ENCODE measurements at regions not wholly inside any gene's neighbourhood (a gene's known extent, or its start where the extent isn't known, plus 50 kb on each side); places are given as distances from the start of the nearest gene placed in this dataset.

- no peaks in the 10 kb centered on the region for H3K9me3 ChIP-seq (ENCODE audit: control insufficient read depth, low read length)
- no peak overlapping the region for H3K4me3 ChIP-seq (ENCODE audit: insufficient read depth, low read depth, low read length, poor library complexity, severe bottlenecking)
- no peaks in the 10 kb centered on the region for H3K36me3 ChIP-seq (ENCODE audit: control insufficient read depth, insufficient read depth, low read length)
- no peak overlapping the region for H3K27ac ChIP-seq (ENCODE audit: insufficient read depth, low read length, poor library complexity, severe bottlenecking)
- peaks cover 3% of the 10 kb centered on the region for H3K27me3 ChIP-seq (replicated peaks; ENCODE audit: control insufficient read depth, insufficient read depth, low read length, poor library complexity, severe bottlenecking)
- no peaks in the 10 kb centered on the region for H3K4me1 ChIP-seq (ENCODE audit: control insufficient read depth, insufficient read depth, low read length, poor library complexity, severe bottlenecking)
- DNase-seq: no peak
These were observed 557.3 kb upstream of the CDH4 start for GRCh38 chr20:60694763-60695162.

GRCh38 chr20:60695226-60696000 lies 556.6 kb upstream of the CDH4 start:
- DNase-seq: no peak
- Histone ChIP-seq H3K4me1 (ENCODE audit: control insufficient read depth, insufficient read depth, low read length, poor library complexity, severe bottlenecking) (no peaks in the 10 kb centered on the region), H3K27me3 (replicated peaks; ENCODE audit: control insufficient read depth, insufficient read depth, low read length, poor library complexity, severe bottlenecking) (no peaks in the 10 kb centered on the region), H3K9me3 (ENCODE audit: control insufficient read depth, low read length) (no peaks in the 10 kb centered on the region), H3K27ac (ENCODE audit: insufficient read depth, low read length, poor library complexity, severe bottlenecking) (no peak overlapping the region), H3K4me3 (ENCODE audit: insufficient read depth, low read depth, low read length, poor library complexity, severe bottlenecking) (no peak overlapping the region), H3K36me3 (ENCODE audit: control insufficient read depth, insufficient read depth, low read length) (no peaks in the 10 kb centered on the region)

DNA sequence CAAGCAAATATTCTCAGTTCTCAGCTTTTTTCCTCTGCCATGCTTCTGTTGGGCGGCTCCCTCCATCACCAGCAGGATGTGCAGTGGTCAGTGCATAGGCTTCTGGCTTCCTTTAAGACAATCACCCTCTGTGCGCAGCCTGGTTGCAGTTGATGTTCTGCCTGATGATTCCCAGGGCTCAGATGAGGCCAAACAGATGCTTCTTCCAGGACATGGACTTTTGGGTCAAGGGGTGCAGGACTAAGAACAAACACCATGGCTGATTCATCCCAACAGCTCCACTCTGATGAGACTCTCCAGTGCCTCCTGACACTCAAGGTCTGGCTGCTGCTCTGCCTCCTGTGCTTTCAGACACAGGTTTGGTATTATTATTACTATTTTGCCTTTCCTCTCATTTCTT lies 554.8 kb upstream of the CDH4 start:
- H3K27me3 ChIP-seq (replicated peaks; ENCODE audit: control insufficient read depth, insufficient read depth, low read length, poor library complexity, severe bottlenecking): no peaks in the 10 kb centered on the region
- no peaks in the 10 kb centered on the region for H3K4me1 ChIP-seq (ENCODE audit: control insufficient read depth, insufficient read depth, low read length, poor library complexity, severe bottlenecking)
- DNase-seq: no peak
- H3K36me3 ChIP-seq (ENCODE audit: control insufficient read depth, insufficient read depth, low read length): no peaks in the 10 kb centered on the region
- H3K4me3 ChIP-seq (ENCODE audit: insufficient read depth, low read depth, low read length, poor library complexity, severe bottlenecking): no peak overlapping the region
- H3K9me3 ChIP-seq (ENCODE audit: control insufficient read depth, low read length): no peaks in the 10 kb centered on the region
- H3K27ac ChIP-seq (ENCODE audit: insufficient read depth, low read length, poor library complexity, severe bottlenecking): no peak overlapping the region

- no peak overlapping the region for H3K4me3 ChIP-seq (ENCODE audit: insufficient read depth, low read depth, low read length, poor library complexity, severe bottlenecking)
- no peak overlapping the region for H3K27ac ChIP-seq (ENCODE audit: insufficient read depth, low read length, poor library complexity, severe bottlenecking)
- peaks cover 4% of the 10 kb centered on the region for H3K27me3 ChIP-seq (replicated peaks; ENCODE audit: control insufficient read depth, insufficient read depth, low read length, poor library complexity, severe bottlenecking)
- H3K9me3 ChIP-seq (ENCODE audit: control insufficient read depth, low read length): no peaks in the 10 kb centered on the region
- no peaks in the 10 kb centered on the region for H3K36me3 ChIP-seq (ENCODE audit: control insufficient read depth, insufficient read depth, low read length)
- DNase-seq: no peak
- no peaks in the 10 kb centered on the region for H3K4me1 ChIP-seq (ENCODE audit: control insufficient read depth, insufficient read depth, low read length, poor library complexity, severe bottlenecking)
These were observed 551.3 kb upstream of the CDH4 start for GRCh38 chr20:60700728-60701127.

DNA sequence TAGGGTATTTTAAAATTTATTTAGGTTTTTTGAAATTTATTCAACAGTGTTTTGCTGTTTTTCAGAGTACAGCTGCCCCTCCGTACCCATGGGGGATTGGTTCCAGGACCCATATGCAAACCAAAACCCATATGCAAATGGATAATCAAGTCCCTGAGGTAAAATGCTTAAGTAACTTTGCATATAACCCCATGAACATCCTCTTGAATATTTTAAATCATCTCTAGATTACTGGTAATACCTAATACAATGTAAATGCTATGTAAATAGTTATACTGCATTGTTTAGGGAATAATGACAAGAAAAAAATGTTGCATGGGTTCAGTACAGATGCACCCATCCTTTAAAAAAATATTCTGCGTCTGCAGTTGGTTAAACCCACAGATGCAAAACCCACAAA lies 547.9 kb upstream of the CDH4 start:
- Histone ChIP-seq H3K9me3 (ENCODE audit: control insufficient read depth, low read length) (no peaks in the 10 kb centered on the region), H3K4me3 (ENCODE audit: insufficient read depth, low read depth, low read length, poor library complexity, severe bottlenecking) (no peak overlapping the region), H3K27me3 (replicated peaks; ENCODE audit: control insufficient read depth, insufficient read depth, low read length, poor library complexity, severe bottlenecking) (peaks cover 4% of the 10 kb centered on the region), H3K36me3 (ENCODE audit: control insufficient read depth, insufficient read depth, low read length) (no peaks in the 10 kb centered on the region), H3K4me1 (ENCODE audit: control insufficient read depth, insufficient read depth, low read length, poor library complexity, severe bottlenecking) (no peaks in the 10 kb centered on the region), H3K27ac (ENCODE audit: insufficient read depth, low read length, poor library complexity, severe bottlenecking) (no peak overlapping the region)
- no peak for DNase-seq

GRCh38 chr20:60713396-60713795 lies 538.7 kb upstream of the CDH4 start:
- DNase-seq: no peak
- Histone ChIP-seq H3K27ac (ENCODE audit: insufficient read depth, low read length, poor library complexity, severe bottlenecking) (no peak overlapping the region), H3K27me3 (replicated peaks; ENCODE audit: control insufficient read depth, insufficient read depth, low read length, poor library complexity, severe bottlenecking) (no peaks in the 10 kb centered on the region), H3K36me3 (ENCODE audit: control insufficient read depth, insufficient read depth, low read length) (no peaks in the 10 kb centered on the region), H3K4me3 (ENCODE audit: insufficient read depth, low read depth, low read length, poor library complexity, severe bottlenecking) (no peak overlapping the region), H3K4me1 (ENCODE audit: control insufficient read depth, insufficient read depth, low read length, poor library complexity, severe bottlenecking) (no peaks in the 10 kb centered on the region), H3K9me3 (ENCODE audit: control insufficient read depth, low read length) (no peaks in the 10 kb centered on the region)

DNA sequence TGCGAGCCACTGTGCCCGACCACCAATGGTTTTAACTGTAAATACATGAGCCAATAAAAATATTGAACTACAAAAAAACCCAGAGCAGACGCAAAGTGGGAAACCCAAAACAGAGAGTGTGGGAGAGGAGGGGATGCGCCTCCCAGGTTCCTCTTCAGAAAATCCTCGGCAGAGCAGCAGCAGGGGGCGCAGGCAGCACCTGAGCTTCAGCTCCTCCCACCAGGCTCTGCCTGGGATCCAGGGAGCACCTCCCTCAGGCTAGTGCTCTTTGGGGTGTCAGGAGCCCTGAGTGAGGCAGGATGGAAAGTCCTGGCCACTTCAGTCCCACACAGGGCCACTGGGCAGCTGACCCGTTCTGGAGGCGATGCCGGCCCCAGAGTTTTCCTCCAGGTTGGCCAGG lies 536.9 kb upstream of the CDH4 start:
- DNase-seq: no peak
- no peaks in the 10 kb centered on the region for H3K27me3 ChIP-seq (replicated peaks; ENCODE audit: control insufficient read depth, insufficient read depth, low read length, poor library complexity, severe bottlenecking)
- no peak overlapping the region for H3K27ac ChIP-seq (ENCODE audit: insufficient read depth, low read length, poor library complexity, severe bottlenecking)
- H3K4me1 ChIP-seq (ENCODE audit: control insufficient read depth, insufficient read depth, low read length, poor library complexity, severe bottlenecking): no peaks in the 10 kb centered on the region
- H3K9me3 ChIP-seq (ENCODE audit: control insufficient read depth, low read length): no peaks in the 10 kb centered on the region
- no peak overlapping the region for H3K4me3 ChIP-seq (ENCODE audit: insufficient read depth, low read depth, low read length, poor library complexity, severe bottlenecking)
- no peaks in the 10 kb centered on the region for H3K36me3 ChIP-seq (ENCODE audit: control insufficient read depth, insufficient read depth, low read length)

- Histone ChIP-seq H3K9me3 (ENCODE audit: control insufficient read depth, low read length) (no peaks in the 10 kb centered on the region), H3K27me3 (replicated peaks; ENCODE audit: control insufficient read depth, insufficient read depth, low read length, poor library complexity, severe bottlenecking) (no peaks in the 10 kb centered on the region), H3K27ac (ENCODE audit: insufficient read depth, low read length, poor library complexity, severe bottlenecking) (no peak overlapping the region), H3K36me3 (ENCODE audit: control insufficient read depth, insufficient read depth, low read length) (no peaks in the 10 kb centered on the region), H3K4me1 (ENCODE audit: control insufficient read depth, insufficient read depth, low read length, poor library complexity, severe bottlenecking) (no peaks in the 10 kb centered on the region), H3K4me3 (ENCODE audit: insufficient read depth, low read depth, low read length, poor library complexity, severe bottlenecking) (no peak overlapping the region)
- DNase-seq: no peak
These were observed 533.1 kb upstream of the CDH4 start for GRCh38 chr20:60718743-60719480.

GRCh38 chr20:60725311-60725906 lies 526.7 kb upstream of the CDH4 start:
- no peaks in the 10 kb centered on the region for H3K36me3 ChIP-seq (ENCODE audit: control insufficient read depth, insufficient read depth, low read length)
- no peaks in the 10 kb centered on the region for H3K9me3 ChIP-seq (ENCODE audit: control insufficient read depth, low read length)

GRCh38 chr20:60727425-60727824 lies 524.6 kb upstream of the CDH4 start:
- H3K9me3 ChIP-seq (ENCODE audit: control insufficient read depth, low read length): no peaks in the 10 kb centered on the region
- no peak overlapping the region for H3K4me3 ChIP-seq (ENCODE audit: insufficient read depth, low read depth, low read length, poor library complexity, severe bottlenecking)
- H3K36me3 ChIP-seq (ENCODE audit: control insufficient read depth, insufficient read depth, low read length): no peaks in the 10 kb centered on the region
- no peaks in the 10 kb centered on the region for H3K27me3 ChIP-seq (replicated peaks; ENCODE audit: control insufficient read depth, insufficient read depth, low read length, poor library complexity, severe bottlenecking)
- no peak for DNase-seq
- no peak overlapping the region for H3K27ac ChIP-seq (ENCODE audit: insufficient read depth, low read length, poor library complexity, severe bottlenecking)
- H3K4me1 ChIP-seq (ENCODE audit: control insufficient read depth, insufficient read depth, low read length, poor library complexity, severe bottlenecking): no peaks in the 10 kb centered on the region

More at GRCh38 chr20:60725311-60725906, 526.7 kb upstream of the CDH4 start:
- no peaks in the 10 kb centered on the region for H3K4me1 ChIP-seq (ENCODE audit: control insufficient read depth, insufficient read depth, low read length, poor library complexity, severe bottlenecking)
- H3K27ac ChIP-seq (ENCODE audit: insufficient read depth, low read length, poor library complexity, severe bottlenecking): no peak overlapping the region
- no peak for DNase-seq
- no peaks in the 10 kb centered on the region for H3K27me3 ChIP-seq (replicated peaks; ENCODE audit: control insufficient read depth, insufficient read depth, low read length, poor library complexity, severe bottlenecking)
- H3K4me3 ChIP-seq (ENCODE audit: insufficient read depth, low read depth, low read length, poor library complexity, severe bottlenecking): no peak overlapping the region

All from effector memory CD4-positive, alpha-beta T cell (primary cell).